SK-N-MC (cell line): ENCODE measurements at regions not wholly inside any gene's neighbourhood (a gene's known extent, or its start where the extent isn't known, plus 50 kb on each side); places are given as distances from the start of the nearest gene placed in this dataset.

Experiments used
- EZH2 ChIP-seq: fragments of 200-600 bp; sonication (generic); IDR thresholded peaks from one replicate; pipeline ENCODE4 v1.6.1; 2017; ENCODE audit warnings: antibody characterized with exemption
- FOXP2 ChIP-seq: optimal IDR thresholded peaks from 2 replicates; pipeline ENCODE3; 2011; ENCODE audit warnings: mild to moderate bottlenecking, moderate library complexity; ENCODE audit not compliant: insufficient read depth; ENCODE audit errors: extremely low read length, control extremely low read depth
- POLR2AphosphoS5 ChIP-seq: IDR thresholded peaks from 2 replicates; pipeline ENCODE4 v1.6.1; 2012; ENCODE audit warnings: mild to moderate bottlenecking, low read depth, low read length, borderline replicate concordance

DNA sequence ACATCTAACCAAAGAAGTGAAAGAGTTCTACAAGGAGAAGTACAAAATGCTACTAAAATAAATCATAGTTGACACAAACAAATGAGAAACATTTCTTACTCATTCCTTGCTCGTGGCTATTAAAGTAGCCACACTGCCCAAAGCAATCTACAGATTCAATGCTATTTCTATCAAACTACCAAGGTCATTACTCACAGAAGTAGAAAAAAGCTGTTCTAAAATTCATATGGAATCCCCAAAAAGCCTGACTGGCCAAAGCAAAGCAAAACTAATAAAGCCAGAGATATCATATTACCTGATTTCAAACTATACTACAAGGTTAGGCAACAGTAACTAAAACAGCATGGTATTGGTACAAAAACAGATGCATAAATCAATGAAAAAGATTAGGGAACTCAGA is 305.6 kb downstream of the RPAP3 start:
- TF ChIP-seq EZH2 (no peak), POLR2AphosphoS5 (no peak), FOXP2 (no peak)
